ENCODE measurements at regions not wholly inside any gene's neighbourhood (a gene's known extent, or its start where the extent isn't known, plus 50 kb on each side); places are given as distances from the start of the nearest gene placed in this dataset.
"Not testable (repeated sequence)": the region's sequence is repeated elsewhere in the genome, so short reads cannot be mapped to it uniquely, and the experiment has no call there.

DNA sequence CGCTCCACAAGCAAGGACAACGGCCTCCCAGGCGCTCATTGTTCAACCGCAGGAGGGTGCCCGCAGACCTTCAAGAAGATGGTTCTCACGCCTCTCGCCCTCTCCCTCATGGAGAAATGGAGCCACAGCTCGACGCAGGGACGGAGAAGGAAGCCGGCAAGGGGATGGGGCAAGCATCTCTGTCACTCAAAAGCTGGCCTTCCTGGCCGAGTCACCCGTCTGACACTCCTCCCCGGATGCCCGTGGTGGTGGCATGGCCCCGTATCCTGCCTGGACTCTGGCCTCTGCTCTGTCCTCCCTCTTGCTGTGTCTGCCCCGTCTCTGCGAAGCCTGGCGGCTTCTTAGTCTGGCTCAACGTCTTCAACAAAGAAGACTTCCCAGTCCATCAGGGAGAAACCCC, 1405.7 kb upstream of the PCDH10 start:
- not testable (repeated sequence) for H3K27ac ChIP-seq

GRCh38 chr4:131747203-131747602, 1401.9 kb upstream of the PCDH10 start:
- H3K27ac ChIP-seq = not testable (repeated sequence)

GRCh38 chr4:131749224-131749623, 1399.9 kb upstream of the PCDH10 start:
- not testable (repeated sequence) for H3K27ac ChIP-seq

DNA sequence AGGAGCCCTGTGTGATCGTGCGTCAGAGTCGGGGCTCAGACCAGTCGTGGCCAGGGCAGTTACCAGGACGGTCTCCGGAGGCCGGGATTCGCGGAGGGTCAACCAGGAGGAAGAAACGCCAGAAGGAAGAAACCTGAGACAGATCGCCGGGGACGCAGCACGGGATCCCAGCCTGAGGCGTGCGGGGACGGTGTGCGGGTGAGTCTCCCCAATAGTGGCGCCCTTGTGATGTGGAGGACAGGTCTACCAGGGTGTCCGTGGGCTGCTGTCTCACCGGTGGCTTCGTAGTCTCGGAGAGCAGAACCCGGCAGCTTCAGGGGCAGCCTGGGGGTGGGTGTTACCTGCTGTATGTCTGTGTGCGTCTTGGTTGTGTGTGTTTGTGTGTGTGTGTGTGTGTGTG, 1399.1 kb upstream of the PCDH10 start:
- not testable (repeated sequence) for H3K27ac ChIP-seq

- H3K27ac ChIP-seq = not testable (repeated sequence)
These were observed 1398.6 kb upstream of the PCDH10 start for GRCh38 chr4:131750469-131750868.

GRCh38 chr4:131762234-131762633, 1386.9 kb upstream of the PCDH10 start:
- not testable (repeated sequence) for H3K27ac ChIP-seq

GRCh38 chr4:131764730-131765129, 1384.4 kb upstream of the PCDH10 start:
- H3K27ac ChIP-seq = no peak overlapping the region
- no peak for TF ChIP-seq CTCF (conservative IDR thresholded peaks at IDR 0.05)

GRCh38 chr4:131774382-131774781, 1374.7 kb upstream of the PCDH10 start:
- not testable (repeated sequence) for H3K27ac ChIP-seq

GRCh38 chr4:131810565-131810964, 1338.5 kb upstream of the PCDH10 start:
- not testable (repeated sequence) for H3K27ac ChIP-seq

Measured in VCaP (cell line).